ENCODE measurements at regions not wholly inside any gene's neighbourhood (a gene's known extent, or its start where the extent isn't known, plus 50 kb on each side); places are given as distances from the start of the nearest gene placed in this dataset.

DNA sequence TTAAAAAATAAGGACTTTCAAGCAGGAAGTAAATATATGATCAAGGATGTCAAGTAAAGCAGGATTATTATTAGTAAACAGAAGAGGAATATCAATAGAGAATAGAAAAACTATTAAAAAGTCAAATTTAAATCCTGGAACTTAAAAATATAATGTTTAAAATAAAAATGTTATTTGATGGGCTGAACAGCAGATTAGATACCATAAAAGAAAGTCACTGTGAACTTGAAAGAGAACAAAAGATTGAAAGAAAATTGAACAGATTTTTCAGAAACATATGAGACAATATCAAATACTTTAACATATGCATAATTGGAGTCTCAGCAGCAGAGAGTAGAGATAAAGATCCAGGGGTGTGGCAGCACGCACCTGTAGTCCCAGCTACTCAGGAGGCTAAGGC, 1213.7 kb upstream of the AUTS2 start:
- no peak overlapping the region for H3K4me3 ChIP-seq (ENCODE audit: low read depth, low read length)
- TF ChIP-seq, protein P1, sequence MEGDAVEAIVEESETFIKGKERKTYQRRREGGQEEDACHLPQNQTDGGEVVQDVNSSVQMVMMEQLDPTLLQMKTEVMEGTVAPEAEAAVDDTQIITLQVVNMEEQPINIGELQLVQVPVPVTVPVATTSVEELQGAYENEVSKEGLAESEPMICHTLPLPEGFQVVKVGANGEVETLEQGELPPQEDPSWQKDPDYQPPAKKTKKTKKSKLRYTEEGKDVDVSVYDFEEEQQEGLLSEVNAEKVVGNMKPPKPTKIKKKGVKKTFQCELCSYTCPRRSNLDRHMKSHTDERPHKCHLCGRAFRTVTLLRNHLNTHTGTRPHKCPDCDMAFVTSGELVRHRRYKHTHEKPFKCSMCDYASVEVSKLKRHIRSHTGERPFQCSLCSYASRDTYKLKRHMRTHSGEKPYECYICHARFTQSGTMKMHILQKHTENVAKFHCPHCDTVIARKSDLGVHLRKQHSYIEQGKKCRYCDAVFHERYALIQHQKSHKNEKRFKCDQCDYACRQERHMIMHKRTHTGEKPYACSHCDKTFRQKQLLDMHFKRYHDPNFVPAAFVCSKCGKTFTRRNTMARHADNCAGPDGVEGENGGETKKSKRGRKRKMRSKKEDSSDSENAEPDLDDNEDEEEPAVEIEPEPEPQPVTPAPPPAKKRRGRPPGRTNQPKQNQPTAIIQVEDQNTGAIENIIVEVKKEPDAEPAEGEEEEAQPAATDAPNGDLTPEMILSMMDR (IDR thresholded peaks at IDR 0.05; ENCODE audit: low read depth, low read length), result no peak

DNA sequence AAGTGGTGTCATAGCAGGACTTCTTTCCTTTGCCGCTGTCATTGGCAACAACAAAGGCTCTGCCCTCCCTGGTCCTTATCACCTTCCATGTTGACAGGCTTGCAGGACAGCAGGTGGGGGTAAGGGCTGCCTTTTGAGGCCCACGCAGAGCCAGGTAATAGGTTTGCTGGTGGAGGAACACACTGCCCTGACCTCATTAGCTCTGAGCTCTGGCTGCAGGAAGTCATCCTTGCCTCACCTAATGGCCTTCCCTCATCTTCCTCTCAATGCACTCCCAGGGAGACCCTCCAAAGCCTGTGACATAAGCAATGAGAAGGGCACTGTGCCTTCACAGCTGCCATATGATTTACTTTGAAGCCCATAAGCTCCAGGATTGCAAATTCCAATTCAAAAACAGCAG, 1205.2 kb upstream of the AUTS2 start:
- H3K4me3 ChIP-seq (ENCODE audit: low read depth, low read length), result no peak overlapping the region
- TF ChIP-seq, protein P1 (IDR thresholded peaks at IDR 0.05; ENCODE audit: low read depth, low read length), result no peak

DNA sequence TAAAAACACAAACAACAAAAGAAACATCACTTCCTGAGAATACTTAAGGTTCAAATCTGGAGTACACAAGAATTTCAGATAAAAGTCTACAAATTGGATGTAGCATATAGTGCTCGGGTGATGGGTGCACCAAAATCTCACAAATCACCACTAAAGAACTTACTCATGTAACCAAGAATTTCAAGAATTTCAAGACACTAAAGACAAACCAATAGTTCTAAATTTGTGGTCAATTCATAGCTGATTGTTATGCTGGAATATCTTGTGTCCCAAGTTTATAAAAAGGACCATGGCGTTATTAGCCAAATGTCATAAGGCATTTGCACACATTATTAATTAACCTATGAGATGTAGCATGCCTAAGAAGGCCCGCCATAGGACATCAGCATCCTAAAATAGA, 1204.1 kb upstream of the AUTS2 start:
- TF ChIP-seq, protein P1 (IDR thresholded peaks at IDR 0.05; ENCODE audit: low read depth, low read length), result no peak
- H3K4me3 ChIP-seq (ENCODE audit: low read depth, low read length), result no peak overlapping the region

DNA sequence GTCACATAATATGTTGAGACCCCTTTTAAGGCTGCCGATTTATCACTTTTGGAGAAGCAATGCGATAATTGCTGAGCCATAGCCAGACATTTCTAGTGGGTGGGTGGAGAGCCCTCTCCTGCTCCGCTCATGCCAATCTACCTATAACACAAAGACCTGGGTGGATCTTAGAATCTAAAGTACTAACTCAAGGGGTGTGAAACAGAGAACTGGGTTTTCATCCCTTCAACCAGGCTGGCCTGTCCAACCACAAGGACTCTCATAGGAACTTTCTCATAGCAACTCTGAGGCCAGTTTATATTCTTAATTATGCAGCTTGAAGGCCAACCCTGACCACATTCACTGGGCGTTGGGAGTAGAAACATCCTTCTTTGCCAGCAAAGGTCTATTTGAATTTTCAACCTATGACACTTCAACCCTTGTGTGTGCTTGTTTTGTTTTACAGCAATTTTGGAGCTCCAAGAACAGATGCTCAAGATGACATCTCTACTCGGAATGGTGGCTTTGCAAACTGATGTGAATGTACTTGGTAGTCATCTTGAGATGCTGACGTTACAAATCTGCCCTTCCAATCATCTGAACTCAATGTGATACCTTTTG, 1198.2 kb upstream of the AUTS2 start:
- no peak overlapping the region for H3K4me3 ChIP-seq (ENCODE audit: low read depth, low read length)
- TF ChIP-seq, protein P1 (IDR thresholded peaks at IDR 0.05; ENCODE audit: low read depth, low read length), result no peak

DNA sequence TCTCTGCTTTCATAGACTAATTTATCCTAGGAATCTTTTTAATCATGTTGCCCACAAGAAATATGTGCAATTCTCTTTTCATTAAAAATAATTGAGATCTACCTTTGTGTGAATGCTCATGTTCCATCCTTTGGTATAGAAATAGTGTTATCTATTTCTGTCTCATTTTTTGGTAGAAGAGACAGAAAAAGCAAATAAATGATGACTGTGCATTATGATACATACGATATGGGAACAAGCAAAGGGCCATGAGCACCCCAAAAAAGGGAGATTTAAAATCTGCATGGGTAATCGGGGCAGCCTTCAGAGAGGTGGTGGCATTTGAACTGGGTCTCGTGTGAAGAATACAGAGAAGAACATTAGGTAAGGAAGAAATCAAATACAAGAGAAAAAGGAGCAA, 1197.5 kb upstream of the AUTS2 start:
- no peak overlapping the region for H3K4me3 ChIP-seq (ENCODE audit: low read depth, low read length)
- TF ChIP-seq, protein P1 (IDR thresholded peaks at IDR 0.05; ENCODE audit: low read depth, low read length), result no peak

DNA sequence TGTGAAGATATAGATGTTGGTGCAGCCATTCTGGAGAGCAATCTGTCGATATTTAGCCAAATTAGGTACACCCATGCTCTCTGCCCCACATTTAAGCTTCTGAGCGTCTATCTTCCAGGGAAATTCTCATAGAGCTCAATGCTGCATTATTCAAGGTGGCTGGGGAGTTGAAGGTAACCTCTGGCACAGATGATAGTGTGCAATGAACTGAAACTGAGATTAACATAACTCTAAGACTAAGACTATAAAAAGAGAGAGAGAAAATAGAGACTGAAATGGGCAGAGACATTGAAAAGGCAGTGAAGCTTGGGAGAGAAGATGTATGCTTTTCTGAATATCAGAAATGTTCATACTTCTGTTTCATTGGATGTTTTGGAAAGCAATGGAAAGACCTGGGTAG, 1197.0 kb upstream of the AUTS2 start:
- TF ChIP-seq, protein P1 (IDR thresholded peaks at IDR 0.05; ENCODE audit: low read depth, low read length), result no peak
- H3K4me3 ChIP-seq (ENCODE audit: low read depth, low read length), result no peak overlapping the region

DNA sequence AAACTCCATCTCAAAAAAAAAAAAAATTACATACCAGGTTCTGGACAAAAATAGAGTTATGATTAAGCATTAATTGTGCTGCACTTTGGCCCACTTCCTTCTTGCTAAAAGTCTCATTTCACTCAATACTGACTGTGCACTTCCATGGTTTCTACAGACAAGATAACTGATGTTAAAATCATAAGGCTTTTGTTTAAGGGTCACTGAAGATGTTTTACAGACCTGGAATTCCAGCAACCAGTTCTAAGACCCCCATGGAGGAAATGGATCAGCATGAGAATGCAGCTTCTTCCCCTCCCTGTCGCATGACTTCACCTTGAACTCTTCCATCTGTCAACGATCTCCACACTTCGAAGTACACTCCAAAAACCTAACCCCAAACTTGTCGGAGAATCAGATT, 1191.8 kb upstream of the AUTS2 start:
- TF ChIP-seq, protein P1 (IDR thresholded peaks at IDR 0.05; ENCODE audit: low read depth, low read length), result no peak
- H3K4me3 ChIP-seq (ENCODE audit: low read depth, low read length), result no peak overlapping the region
